Panc1 (cell line): ENCODE measurements at regions not wholly inside any gene's neighbourhood (a gene's known extent, or its start where the extent isn't known, plus 50 kb on each side); places are given as distances from the start of the nearest gene placed in this dataset.

Experiments
- TF ChIP-seq, protein P1 (sequence below): fragments of 450-650 bp; IDR thresholded peaks from 2 replicates; pipeline ENCODE4 v1.5.1; 2017; ENCODE audit warnings: mild to moderate bottlenecking
- TF ChIP-seq, protein P2 (sequence below), 2 experiments: IDR thresholded peaks; 2 replicates each; pipeline ENCODE4 v1.6.1; 2011 to 2012; ENCODE audit warnings: low read depth in 2 of 2, control low read depth in 1 of 2, low read length in 1 of 2, mild to moderate bottlenecking in 1 of 2, moderate library complexity in 1 of 2; ENCODE audit not compliant: insufficient read depth in 1 of 2

DNA sequence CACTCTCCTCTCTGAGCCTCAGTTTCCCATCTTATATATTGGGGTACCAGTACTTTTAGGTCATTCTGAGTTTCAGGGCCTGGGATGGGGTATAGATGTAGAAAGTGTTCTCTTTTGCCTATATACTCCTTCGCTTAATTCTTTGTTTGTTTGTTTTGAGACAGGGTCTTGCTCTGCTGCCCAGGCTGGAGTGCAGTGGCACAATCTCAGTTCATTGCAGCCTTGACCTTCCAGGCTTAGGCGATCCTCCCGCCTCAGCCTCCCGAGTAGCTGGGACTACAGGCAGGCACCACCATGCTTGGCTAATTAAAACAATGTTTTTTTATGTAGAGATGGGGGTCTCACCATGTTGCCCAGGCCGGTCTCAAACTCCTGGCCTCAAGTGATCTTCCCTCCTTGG, 152.1 kb downstream of the AACS start:
- TF ChIP-seq, protein P1, sequence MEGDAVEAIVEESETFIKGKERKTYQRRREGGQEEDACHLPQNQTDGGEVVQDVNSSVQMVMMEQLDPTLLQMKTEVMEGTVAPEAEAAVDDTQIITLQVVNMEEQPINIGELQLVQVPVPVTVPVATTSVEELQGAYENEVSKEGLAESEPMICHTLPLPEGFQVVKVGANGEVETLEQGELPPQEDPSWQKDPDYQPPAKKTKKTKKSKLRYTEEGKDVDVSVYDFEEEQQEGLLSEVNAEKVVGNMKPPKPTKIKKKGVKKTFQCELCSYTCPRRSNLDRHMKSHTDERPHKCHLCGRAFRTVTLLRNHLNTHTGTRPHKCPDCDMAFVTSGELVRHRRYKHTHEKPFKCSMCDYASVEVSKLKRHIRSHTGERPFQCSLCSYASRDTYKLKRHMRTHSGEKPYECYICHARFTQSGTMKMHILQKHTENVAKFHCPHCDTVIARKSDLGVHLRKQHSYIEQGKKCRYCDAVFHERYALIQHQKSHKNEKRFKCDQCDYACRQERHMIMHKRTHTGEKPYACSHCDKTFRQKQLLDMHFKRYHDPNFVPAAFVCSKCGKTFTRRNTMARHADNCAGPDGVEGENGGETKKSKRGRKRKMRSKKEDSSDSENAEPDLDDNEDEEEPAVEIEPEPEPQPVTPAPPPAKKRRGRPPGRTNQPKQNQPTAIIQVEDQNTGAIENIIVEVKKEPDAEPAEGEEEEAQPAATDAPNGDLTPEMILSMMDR, result no peak
- TF ChIP-seq, protein P2, sequence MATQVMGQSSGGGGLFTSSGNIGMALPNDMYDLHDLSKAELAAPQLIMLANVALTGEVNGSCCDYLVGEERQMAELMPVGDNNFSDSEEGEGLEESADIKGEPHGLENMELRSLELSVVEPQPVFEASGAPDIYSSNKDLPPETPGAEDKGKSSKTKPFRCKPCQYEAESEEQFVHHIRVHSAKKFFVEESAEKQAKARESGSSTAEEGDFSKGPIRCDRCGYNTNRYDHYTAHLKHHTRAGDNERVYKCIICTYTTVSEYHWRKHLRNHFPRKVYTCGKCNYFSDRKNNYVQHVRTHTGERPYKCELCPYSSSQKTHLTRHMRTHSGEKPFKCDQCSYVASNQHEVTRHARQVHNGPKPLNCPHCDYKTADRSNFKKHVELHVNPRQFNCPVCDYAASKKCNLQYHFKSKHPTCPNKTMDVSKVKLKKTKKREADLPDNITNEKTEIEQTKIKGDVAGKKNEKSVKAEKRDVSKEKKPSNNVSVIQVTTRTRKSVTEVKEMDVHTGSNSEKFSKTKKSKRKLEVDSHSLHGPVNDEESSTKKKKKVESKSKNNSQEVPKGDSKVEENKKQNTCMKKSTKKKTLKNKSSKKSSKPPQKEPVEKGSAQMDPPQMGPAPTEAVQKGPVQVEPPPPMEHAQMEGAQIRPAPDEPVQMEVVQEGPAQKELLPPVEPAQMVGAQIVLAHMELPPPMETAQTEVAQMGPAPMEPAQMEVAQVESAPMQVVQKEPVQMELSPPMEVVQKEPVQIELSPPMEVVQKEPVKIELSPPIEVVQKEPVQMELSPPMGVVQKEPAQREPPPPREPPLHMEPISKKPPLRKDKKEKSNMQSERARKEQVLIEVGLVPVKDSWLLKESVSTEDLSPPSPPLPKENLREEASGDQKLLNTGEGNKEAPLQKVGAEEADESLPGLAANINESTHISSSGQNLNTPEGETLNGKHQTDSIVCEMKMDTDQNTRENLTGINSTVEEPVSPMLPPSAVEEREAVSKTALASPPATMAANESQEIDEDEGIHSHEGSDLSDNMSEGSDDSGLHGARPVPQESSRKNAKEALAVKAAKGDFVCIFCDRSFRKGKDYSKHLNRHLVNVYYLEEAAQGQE (IDR thresholded peaks at IDR 0.05; ENCODE audit: insufficient read depth in 1 of 2, low read depth in 2 of 2, low read length in 1 of 2), result no peak
